ENCODE measurements at regions not wholly inside any gene's neighbourhood (a gene's known extent, or its start where the extent isn't known, plus 50 kb on each side); places are given as distances from the start of the nearest gene placed in this dataset.
"Not testable (repeated sequence)": the region's sequence is repeated elsewhere in the genome, so short reads cannot be mapped to it uniquely, and the experiment has no call there.

DNA sequence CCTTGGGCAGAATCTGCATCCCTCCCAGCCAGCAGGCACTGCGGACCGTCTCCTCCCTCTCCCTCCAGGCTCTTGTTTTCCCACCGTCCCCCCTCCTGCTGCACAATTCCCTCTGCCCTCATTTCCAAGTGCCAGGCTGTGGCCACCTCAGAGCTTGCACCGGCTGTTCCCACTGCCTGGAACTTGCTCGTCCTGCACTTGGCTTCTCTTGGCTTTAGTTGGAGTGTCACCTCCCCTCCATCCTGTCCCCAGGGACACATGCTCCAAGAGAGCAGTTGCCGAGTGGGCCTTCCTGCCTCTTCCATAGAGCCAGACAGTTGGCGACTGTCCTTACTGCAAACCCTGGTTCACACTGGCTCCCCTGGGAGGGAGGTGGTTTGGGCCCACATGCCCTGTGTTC lies 87.0 kb upstream of the DRD5 start:
- TF ChIP-seq, protein P1, sequence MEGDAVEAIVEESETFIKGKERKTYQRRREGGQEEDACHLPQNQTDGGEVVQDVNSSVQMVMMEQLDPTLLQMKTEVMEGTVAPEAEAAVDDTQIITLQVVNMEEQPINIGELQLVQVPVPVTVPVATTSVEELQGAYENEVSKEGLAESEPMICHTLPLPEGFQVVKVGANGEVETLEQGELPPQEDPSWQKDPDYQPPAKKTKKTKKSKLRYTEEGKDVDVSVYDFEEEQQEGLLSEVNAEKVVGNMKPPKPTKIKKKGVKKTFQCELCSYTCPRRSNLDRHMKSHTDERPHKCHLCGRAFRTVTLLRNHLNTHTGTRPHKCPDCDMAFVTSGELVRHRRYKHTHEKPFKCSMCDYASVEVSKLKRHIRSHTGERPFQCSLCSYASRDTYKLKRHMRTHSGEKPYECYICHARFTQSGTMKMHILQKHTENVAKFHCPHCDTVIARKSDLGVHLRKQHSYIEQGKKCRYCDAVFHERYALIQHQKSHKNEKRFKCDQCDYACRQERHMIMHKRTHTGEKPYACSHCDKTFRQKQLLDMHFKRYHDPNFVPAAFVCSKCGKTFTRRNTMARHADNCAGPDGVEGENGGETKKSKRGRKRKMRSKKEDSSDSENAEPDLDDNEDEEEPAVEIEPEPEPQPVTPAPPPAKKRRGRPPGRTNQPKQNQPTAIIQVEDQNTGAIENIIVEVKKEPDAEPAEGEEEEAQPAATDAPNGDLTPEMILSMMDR (IDR thresholded peaks at IDR 0.05), result not testable (repeated sequence)
- TF ChIP-seq POLR2A (IDR thresholded peaks at IDR 0.05), result not testable (repeated sequence)
